ENCODE measurements at regions not wholly inside any gene's neighbourhood (a gene's known extent, or its start where the extent isn't known, plus 50 kb on each side); places are given as distances from the start of the nearest gene placed in this dataset.

GRCh38 chr2:138395565-138396306 lies 105.8 kb upstream of the SPOPL start:
- TF ChIP-seq ETS1 (IDR thresholded peaks at IDR 0.05): no peak
- no peak for TF ChIP-seq REST (IDR thresholded peaks at IDR 0.05; ENCODE audit: unreplicated experiment)
- no peak for TF ChIP-seq CTCF (conservative IDR thresholded peaks at IDR 0.05; ENCODE audit: low read depth in 2 of 2)
- TF ChIP-seq EZH2 (IDR thresholded peaks at IDR 0.05; ENCODE audit: low read depth, unreplicated experiment): no peak

Data from GM23338 (cell line).